ENCODE measurements at regions not wholly inside any gene's neighbourhood (a gene's known extent, or its start where the extent isn't known, plus 50 kb on each side); places are given as distances from the start of the nearest gene placed in this dataset.

DNA sequence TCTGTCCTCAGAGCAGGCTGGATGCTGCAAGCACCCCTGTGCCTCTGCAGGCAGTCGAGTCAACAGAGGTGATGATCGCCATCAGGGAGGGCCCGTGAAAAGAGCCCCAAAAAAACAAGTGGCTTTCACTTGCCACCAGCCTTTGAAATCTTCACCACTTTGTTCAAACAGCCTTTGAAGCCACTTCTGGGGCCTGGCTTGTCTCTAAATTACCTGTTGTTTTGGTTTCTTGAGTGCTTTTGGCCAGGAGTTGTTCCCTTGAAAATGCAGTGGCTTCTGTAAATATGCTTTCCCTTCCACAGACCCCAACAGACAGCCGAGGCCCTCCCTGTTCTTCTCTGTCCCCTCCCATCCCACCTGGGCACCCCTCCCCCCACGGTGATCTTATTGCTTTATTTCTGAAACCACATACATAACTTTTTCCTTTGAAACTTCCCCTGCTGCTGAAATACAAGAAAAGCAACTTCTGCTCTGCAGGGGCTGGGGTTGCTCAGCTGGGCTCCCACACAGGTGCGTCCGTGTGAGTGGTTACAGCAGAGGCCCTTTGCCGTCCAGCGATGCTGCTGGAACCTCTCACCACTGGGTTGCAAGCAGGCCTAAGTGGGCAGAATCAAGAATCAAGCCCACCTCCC lies 283.8 kb upstream of the SHH start:
- DNase-seq (ENCODE audit: low read depth): no peak
- no peak for TF ChIP-seq CTCF (IDR thresholded peaks at IDR 0.05; ENCODE audit: control insufficient read depth, extremely low read depth, insufficient read depth)
- no peak overlapping the region for H3K4me3 ChIP-seq (ENCODE audit: low read depth, low read length)

GRCh38 chr7:156094350-156095146 lies 282.3 kb upstream of the SHH start:
- DNase-seq (ENCODE audit: low read depth): no peak
- no peak for TF ChIP-seq CTCF (IDR thresholded peaks at IDR 0.05; ENCODE audit: control insufficient read depth, extremely low read depth, insufficient read depth)
- H3K4me3 ChIP-seq (ENCODE audit: low read depth, low read length): no peak overlapping the region

DNA sequence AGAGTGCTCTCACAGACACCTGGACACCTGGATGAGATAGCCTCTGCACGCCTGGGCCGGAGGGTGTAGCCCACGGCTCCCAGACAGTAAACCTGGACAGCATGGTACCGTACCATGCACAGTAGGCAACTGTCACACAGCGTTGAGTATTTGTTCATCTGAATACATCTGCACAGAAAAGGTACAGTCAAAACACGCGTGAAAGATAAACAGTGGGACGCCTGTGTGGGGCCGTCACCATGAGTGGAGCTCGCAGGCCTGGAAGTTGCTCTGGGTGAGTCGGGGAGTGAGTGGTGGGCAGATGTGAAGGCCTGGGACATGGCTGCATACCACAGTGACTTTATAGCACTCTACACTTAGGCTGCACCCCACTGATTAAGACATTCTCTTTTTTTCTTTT lies 280.0 kb upstream of the SHH start:
- H3K4me3 ChIP-seq (ENCODE audit: low read depth, low read length): no peak overlapping the region
- TF ChIP-seq CTCF (IDR thresholded peaks at IDR 0.05; ENCODE audit: control insufficient read depth, extremely low read depth, insufficient read depth): no peak
- DNase-seq (ENCODE audit: low read depth): no peak

DNA sequence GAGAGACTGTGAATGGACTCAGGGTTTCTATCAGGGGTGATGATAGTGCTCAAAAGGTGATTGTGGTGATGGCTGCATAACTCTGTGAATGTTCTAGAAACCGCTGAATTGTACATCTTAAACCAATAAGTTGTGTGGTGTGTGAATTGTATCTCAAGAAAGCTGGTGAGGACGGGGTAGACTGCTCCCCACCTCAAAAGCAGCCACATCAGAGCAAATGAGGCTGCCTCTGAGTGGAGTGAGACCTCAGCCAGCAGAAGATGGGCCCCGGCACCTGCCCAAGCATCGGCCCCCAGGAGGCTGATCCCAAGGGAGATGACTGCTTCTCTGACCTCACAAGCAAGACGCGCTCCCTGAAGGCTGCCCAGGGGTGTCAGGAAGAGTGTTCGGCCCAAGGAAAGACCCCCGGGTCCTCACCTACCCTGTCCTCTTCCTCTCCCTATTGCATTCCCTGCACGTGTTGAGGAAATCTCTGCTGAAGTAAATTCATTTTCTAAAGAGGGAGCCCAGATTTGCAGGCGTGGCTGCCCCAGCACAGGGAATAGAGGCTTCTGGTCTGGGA lies 279.3 kb upstream of the SHH start:
- no peak overlapping the region for H3K4me3 ChIP-seq (ENCODE audit: low read depth, low read length)
- TF ChIP-seq CTCF (IDR thresholded peaks at IDR 0.05; ENCODE audit: control insufficient read depth, extremely low read depth, insufficient read depth): no peak
- DNase-seq (ENCODE audit: low read depth): no peak

GRCh38 chr7:156090988-156091387 lies 278.7 kb upstream of the SHH start:
- no peak for TF ChIP-seq CTCF (IDR thresholded peaks at IDR 0.05; ENCODE audit: control insufficient read depth, extremely low read depth, insufficient read depth)
- H3K4me3 ChIP-seq (ENCODE audit: low read depth, low read length): no peak overlapping the region
- no peak for DNase-seq (ENCODE audit: low read depth)

DNA sequence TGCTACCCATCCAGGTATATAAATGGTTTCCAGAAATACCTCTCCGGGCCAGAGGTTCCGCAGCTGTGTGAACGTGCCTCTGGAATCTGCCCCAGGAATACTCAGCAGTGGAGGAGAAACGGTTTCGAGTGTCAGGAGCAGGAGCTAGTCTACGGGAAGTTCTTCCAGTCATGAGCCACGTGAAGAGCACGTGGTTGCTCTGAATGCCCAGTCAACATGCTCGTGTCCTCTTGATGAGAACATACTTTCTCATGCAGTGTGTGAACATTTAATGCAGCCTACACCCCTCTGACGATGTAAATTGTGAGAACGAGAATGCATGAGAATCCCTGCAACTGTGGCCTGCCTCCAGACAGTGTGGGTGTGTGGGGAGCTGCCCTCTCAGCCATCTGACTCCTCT lies 277.0 kb upstream of the SHH start:
- no peak overlapping the region for H3K4me3 ChIP-seq (ENCODE audit: low read depth, low read length)
- no peak for DNase-seq (ENCODE audit: low read depth)
- no peak for TF ChIP-seq CTCF (IDR thresholded peaks at IDR 0.05; ENCODE audit: control insufficient read depth, extremely low read depth, insufficient read depth)

All from LNCaP clone FGC (cell line).